ENCODE measurements at regions not wholly inside any gene's neighbourhood (a gene's known extent, or its start where the extent isn't known, plus 50 kb on each side); places are given as distances from the start of the nearest gene placed in this dataset.

DNA sequence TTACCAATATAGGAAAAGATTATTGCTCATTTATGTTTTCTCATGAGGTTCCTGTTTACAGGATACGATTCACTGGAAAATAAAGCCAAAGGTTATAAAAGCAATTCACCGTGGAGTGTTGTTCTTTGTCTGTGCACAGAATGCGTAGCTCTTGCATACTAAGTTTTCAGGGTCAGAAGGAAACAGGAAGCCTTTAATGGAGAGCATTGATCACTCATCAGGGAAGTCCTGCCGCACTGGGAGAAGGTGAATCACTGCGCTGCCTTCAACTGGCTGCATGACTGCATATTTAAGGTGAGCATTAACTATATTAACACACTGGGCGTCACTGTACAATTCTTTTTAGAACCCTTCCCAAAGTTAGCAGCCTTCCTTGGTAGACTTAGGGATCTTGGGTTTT, 74.1 kb upstream of the SYK start:
- DNase-seq (ENCODE audit: low spot score), result no peak
- Mint-ChIP-seq H3K27me3 (ENCODE audit: low read depth) (peaks cover 5% of the 10 kb centered on the region), H3K4me1 (ENCODE audit: low read depth) (peaks cover 14% of the 10 kb centered on the region), H3K4me3 (ENCODE audit: unreplicated experiment) (no peak overlapping the region), H3K9me3 (ENCODE audit: low read depth) (no peaks in the 10 kb centered on the region), H3K36me3 (ENCODE audit: low read depth) (no peaks in the 10 kb centered on the region), H3K27ac (ENCODE audit: unreplicated experiment) (no peak overlapping the region)
- TF ChIP-seq, protein P1, sequence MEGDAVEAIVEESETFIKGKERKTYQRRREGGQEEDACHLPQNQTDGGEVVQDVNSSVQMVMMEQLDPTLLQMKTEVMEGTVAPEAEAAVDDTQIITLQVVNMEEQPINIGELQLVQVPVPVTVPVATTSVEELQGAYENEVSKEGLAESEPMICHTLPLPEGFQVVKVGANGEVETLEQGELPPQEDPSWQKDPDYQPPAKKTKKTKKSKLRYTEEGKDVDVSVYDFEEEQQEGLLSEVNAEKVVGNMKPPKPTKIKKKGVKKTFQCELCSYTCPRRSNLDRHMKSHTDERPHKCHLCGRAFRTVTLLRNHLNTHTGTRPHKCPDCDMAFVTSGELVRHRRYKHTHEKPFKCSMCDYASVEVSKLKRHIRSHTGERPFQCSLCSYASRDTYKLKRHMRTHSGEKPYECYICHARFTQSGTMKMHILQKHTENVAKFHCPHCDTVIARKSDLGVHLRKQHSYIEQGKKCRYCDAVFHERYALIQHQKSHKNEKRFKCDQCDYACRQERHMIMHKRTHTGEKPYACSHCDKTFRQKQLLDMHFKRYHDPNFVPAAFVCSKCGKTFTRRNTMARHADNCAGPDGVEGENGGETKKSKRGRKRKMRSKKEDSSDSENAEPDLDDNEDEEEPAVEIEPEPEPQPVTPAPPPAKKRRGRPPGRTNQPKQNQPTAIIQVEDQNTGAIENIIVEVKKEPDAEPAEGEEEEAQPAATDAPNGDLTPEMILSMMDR (IDR thresholded peaks at IDR 0.05), result no peak

DNA sequence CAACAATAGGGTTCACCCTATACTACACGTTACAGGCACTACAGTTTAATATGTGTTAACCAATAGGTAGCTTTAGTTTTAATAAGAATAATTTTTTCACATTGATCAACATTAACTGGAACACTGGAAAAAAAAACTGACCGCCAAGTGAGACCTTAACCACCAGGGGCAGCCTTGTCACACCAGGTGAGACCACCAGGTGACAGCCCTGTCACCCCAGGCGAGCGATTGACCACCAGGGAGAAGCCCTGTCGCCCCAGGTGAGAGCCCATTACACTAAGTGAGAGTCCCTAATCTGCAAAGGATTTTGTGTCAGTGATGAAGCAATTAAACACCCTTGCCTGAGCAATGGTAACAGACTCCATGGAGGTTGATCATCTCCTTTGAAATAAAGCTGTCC, 75.4 kb upstream of the SYK start:
- H3K4me1 Mint-ChIP-seq (ENCODE audit: low read depth), result peaks cover under 1% of the 10 kb centered on the region
- H3K4me3 Mint-ChIP-seq (ENCODE audit: unreplicated experiment), result no peak overlapping the region
- H3K27me3 Mint-ChIP-seq (ENCODE audit: low read depth), result peaks cover 7% of the 10 kb centered on the region
- no peak overlapping the region for H3K27ac Mint-ChIP-seq (ENCODE audit: unreplicated experiment)
- no peaks in the 10 kb centered on the region for H3K9me3 Mint-ChIP-seq (ENCODE audit: low read depth)
- no peaks in the 10 kb centered on the region for H3K36me3 Mint-ChIP-seq (ENCODE audit: low read depth)
- TF ChIP-seq, protein P1 (IDR thresholded peaks at IDR 0.05), result peak; percentile 30
- DNase-seq (ENCODE audit: low spot score), result no peak

DNA sequence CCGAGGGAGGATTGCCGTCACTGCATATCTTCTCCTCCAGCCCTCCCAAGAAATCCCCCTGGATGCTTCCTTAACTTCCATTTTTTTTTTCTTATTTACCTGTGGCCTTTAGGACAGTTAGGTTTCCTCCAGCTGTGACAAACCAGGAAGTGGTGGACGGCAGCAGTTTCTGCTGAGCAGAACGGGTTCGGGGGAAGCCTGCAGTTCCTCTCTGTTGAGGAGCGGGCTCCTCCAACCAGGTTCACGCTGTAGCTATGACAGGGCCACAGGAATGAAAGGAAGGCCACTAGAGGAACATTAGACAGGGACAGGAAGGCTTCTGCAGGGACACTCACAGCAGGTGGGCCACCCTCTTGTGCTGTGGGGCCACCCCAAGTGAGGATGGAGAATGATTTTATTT, 76.7 kb upstream of the SYK start:
- peaks cover 7% of the 10 kb centered on the region for H3K27me3 Mint-ChIP-seq (ENCODE audit: low read depth)
- H3K4me1 Mint-ChIP-seq (ENCODE audit: low read depth), result no peaks in the 10 kb centered on the region
- H3K9me3 Mint-ChIP-seq (ENCODE audit: low read depth), result no peaks in the 10 kb centered on the region
- H3K36me3 Mint-ChIP-seq (ENCODE audit: low read depth), result no peaks in the 10 kb centered on the region
- TF ChIP-seq, protein P1 (IDR thresholded peaks at IDR 0.05), result no peak
- DNase-seq (ENCODE audit: low spot score), result no peak
- H3K27ac Mint-ChIP-seq (ENCODE audit: unreplicated experiment), result no peak overlapping the region
- no peak overlapping the region for H3K4me3 Mint-ChIP-seq (ENCODE audit: unreplicated experiment)

DNA sequence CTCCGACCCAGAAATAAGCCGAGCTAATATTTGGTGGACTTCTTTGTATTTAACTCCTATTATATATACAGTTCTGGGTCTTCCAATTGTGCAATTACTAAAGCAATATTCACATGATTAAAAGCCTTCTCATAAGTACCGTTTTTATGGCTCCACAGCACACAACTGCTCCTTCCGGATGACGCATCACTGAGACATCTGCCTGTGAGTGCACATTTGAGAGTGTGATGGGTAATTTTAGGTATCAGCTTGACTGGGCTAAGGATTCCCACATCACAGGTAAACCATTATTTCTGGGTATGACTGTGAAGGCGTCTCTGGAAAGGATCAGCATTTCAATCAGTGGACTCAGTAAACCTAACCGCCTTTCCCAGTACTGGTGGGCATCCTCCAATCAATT, 77.5 kb upstream of the SYK start:
- DNase-seq (ENCODE audit: low spot score), result no peak
- Mint-ChIP-seq H3K4me3 (ENCODE audit: unreplicated experiment) (no peak overlapping the region), H3K4me1 (ENCODE audit: low read depth) (no peaks in the 10 kb centered on the region), H3K27me3 (ENCODE audit: low read depth) (peaks cover 7% of the 10 kb centered on the region), H3K9me3 (ENCODE audit: low read depth) (no peaks in the 10 kb centered on the region), H3K36me3 (ENCODE audit: low read depth) (no peaks in the 10 kb centered on the region), H3K27ac (ENCODE audit: unreplicated experiment) (no peak overlapping the region)
- TF ChIP-seq, protein P1 (IDR thresholded peaks at IDR 0.05), result no peak

DNA sequence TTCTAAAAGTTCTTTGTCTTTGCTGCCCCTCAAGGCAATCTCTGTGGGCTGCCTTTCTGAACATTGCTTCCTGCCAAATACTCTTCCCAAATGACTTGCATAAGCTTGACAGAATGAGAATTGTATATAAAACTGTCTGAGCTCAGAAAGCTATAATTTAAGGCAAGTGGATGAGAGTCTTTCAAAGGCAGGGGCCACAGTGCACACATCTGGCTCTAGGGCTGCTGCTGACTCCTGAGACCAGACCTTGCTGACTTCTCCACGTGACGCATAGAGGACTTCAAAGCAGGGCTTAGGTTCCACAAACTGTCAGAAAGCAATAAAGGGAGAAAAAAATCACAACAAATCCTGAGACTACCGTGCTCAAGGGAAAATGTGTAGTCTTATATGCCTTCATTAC, 79.4 kb upstream of the DIRAS2 start:
- Mint-ChIP-seq H3K27me3 (ENCODE audit: low read depth) (peaks cover 7% of the 10 kb centered on the region), H3K4me3 (ENCODE audit: unreplicated experiment) (no peak overlapping the region), H3K4me1 (ENCODE audit: low read depth) (no peaks in the 10 kb centered on the region), H3K36me3 (ENCODE audit: low read depth) (no peaks in the 10 kb centered on the region), H3K9me3 (ENCODE audit: low read depth) (no peaks in the 10 kb centered on the region), H3K27ac (ENCODE audit: unreplicated experiment) (no peak overlapping the region)
- TF ChIP-seq, protein P1 (IDR thresholded peaks at IDR 0.05), result no peak
- no peak for DNase-seq (ENCODE audit: low spot score)
